NCI-H524 (cell line): ENCODE measurements at regions not wholly inside any gene's neighbourhood (a gene's known extent, or its start where the extent isn't known, plus 50 kb on each side); places are given as distances from the start of the nearest gene placed in this dataset.

ENCODE experiments used
- DNase-seq, 2 experiments: peaks; one replicate each; lab custom pipeline; 2025; lab: John Stamatoyannopoulos, UW

GRCh38 chr10:78365694-78366093 is 332.0 kb downstream of the RPS24 start:
- no peak for DNase-seq

DNA sequence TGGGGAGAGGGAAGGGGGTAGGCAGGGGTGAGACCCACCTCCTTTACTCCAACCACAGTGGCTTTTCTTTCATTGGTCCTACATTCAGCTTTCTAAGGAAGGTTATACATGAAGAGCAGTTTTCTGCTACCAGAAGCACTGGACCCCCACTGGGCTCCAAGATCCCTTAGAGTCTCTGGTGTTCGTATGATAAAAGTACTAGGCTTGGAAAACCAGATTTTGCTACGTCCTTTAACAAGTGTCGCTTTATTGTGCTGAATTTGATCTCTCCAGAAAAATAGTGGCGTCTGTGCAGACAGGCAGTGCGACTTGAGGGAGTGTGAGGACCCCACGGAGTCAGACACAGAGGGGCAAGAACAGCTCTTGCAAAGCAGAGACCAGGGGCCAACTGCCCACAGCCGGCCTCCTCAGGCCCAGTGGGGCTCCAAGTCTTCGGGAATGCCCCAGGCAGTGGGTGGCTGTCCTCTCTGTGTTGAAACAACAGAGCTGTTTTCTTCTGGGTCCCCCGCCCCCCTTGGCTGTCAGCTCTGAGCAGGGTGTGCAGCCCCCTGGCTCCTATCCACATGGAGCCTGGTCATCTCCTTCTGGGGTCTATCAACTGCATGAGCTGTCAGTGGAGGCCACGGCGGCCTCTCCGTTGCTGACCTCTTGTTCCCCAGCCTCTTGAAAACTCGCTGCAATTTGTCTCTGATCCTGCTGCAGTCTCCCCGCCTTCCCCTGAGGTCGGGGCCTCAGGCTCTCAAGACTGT is 333.2 kb downstream of the RPS24 start:
- no peak for DNase-seq

DNA sequence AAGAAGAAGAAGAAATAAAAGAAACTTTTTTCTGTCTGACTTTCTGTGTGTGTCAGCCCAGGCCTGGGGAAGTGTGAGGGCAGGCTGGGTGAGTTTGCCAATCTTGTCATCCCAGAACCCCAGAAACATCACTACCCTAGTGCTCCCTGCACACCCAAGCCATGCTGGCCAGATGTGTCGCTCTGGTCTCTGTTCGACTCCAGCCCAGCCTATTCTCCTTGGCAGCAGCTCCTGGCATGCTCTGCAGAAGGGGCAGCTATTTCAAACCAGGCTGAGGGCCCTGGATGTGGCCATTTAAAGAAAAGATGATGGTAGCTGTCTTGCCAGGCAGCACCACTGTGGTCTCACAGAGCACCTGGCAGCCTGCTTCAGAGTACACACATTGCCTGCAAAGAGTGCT is 334.1 kb downstream of the RPS24 start:
- no peak for DNase-seq

DNA sequence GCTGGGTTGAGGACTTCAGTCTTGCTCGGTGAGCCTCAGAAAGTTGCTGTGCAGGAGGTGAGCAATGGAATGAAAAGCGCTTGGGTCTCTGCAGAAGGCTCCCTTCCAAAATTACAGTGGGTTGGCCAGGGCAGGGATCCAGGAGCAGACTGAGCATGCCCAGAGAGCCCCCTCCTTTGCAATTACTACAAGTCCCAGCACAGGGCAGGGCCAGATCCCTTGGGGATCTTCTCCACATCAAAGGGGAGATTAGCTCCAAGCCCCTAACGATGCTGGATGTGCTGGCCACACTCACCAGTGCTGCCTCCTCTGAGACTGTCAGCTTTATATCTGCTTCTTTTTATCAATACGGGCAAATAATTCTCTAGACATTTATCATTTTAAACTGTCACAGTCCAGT is 337.5 kb downstream of the RPS24 start:
- peak in 1 of 2 experiments; percentile 2 for DNase-seq

GRCh38 chr10:78372806-78373205 is 339.1 kb downstream of the RPS24 start:
- DNase-seq: no peak

DNA sequence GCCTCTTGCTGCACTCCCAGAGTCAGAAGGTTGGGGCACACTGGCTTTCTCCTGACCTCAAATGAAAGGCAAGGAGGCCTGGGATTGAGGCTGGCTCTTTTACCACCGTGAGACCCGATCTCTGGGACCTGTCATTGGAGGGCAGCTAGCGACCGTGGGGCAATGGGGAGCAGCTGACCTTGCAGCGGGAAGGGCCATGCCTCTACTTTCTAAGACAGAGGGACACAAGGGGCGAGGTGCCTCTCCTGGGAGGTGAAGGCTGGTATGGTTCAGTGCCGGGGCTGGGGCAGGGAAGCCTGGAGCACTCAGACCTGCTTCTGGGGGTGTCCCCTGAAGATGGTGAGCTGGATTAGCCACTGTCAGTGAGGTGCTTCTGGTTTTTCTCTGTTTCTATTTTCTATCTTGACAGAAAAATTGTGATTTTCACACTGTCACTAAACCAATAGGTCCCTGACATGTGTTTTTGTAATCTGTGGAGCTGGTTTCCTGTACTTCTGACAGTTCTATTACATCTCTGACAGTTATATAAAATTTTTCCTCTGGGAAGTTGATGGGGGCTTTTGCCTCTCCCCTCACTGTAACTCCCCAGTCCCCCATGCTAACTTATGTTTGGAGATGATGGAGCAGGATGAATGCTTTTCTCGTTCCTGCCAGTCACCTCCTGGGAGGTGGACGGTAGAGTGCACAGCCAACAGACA is 340.8 kb downstream of the RPS24 start:
- DNase-seq: no peak

GRCh38 chr10:78375854-78376785 is 342.5 kb downstream of the RPS24 start:
- no peak for DNase-seq

- no peak for DNase-seq
Observed at GRCh38 chr10:78377356-78377755, 343.7 kb downstream of the RPS24 start.

GRCh38 chr10:78378192-78378591 is 344.5 kb downstream of the RPS24 start:
- no peak for DNase-seq

DNA sequence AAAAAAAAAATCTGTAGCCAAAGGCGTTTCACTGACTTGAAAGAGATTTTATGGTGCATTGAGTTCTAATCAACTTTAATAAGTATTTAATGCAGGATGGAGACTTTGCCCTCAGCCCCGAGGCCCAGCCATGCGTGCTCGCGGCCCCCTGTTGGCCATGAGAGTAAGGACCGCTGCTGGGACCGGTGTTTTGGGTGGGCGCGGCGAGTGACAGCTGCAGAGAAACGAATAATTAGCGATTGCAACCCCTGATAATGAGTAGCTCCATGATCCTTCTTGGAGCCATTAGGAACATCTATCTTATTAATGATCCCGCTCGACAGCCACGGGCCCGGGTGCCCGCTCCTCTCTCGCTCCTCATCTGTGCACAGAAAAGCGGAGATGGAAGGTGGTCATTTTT is 347.4 kb downstream of the RPS24 start:
- DNase-seq: no peak

- no peak for DNase-seq
Observed at GRCh38 chr10:78382047-78382446, 348.4 kb downstream of the RPS24 start.

DNA sequence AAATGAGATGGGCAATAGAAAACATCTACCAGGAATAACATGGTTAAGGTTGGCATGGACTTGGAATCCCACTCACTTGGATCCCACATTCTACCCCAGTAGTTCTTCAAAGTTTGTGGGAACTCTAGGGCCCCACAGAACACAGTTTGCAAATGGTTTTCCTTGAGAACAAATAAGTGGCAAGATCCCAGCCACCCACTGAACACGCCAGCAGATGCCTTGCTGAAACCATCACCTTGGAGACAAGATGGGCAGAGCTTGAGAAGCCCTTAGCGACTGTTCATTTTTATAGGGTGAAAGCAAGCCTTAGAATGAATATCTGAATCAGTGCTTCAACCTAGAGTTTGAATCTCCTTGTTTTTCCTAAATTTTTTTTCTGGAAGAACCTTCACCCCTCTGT is 349.1 kb downstream of the RPS24 start:
- DNase-seq: no peak

DNA sequence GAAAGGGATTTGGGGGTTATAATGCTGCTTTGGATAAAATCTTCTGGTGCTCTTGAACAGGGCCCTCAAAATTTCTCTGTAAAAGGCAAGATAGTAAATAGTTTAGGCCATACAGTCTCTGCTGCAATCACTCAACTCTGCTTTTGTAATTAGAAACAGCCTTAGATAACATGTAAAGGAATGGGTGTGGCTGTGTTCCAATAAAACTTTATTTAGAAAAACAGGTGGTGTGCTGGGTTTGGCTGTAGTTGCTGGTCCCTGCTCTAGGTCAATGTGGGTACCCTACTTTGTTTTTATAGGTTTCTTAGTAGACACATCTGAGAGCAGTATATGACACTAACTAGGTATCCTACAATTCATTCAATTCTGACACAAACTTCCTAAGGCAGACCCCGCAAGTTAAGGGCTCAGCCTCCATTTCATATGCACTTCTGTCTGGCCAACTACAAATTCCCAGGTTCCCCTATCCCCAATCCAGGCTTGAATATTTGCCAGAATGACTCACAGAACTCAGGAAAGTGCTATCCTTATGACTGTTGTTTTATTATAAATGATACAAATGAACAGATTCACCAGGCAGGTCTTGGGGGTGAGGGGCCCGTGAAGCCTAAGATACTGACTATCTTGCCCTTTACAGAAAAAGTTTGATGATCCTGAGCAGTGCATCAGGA is 349.9 kb downstream of the RPS24 start:
- DNase-seq: no peak

DNA sequence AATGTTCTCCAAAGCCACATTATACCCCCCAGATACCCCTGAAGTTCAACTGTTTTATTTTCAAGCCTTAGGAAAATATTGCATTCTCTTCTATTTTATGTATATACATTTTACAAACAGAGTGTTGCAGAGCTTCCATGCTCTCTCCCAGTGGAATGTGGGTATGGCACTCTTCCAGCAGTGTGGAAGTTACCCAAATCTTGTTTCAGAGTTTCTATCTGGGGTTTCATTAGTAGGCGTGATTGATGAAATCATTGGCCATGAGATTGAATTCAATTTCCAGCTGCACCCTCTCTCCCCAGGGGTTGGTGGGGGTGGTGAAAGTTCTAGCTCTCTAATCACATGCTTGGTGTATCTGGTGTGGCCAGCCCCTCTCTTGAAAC is 350.4 kb downstream of the RPS24 start:
- no peak for DNase-seq

DNA sequence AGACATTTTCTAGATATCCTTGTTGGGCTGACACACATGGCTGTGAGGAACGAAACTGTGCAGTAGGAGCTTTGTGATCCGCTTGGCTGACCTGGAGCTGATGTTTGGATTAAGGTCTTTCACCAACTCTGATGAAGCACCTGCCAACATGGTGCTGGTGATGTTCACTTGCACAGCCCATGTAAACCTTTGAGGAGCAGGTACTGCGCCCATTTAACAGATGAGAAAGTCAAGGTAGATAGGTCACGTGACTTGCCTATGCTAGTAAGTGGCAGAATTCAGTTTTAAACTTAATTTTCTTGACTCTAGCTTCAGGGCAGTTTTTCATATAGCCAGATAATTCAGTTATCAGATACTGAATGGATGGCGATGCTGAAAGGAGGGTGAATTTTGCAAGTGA is 351.9 kb downstream of the RPS24 start:
- no peak for DNase-seq

DNA sequence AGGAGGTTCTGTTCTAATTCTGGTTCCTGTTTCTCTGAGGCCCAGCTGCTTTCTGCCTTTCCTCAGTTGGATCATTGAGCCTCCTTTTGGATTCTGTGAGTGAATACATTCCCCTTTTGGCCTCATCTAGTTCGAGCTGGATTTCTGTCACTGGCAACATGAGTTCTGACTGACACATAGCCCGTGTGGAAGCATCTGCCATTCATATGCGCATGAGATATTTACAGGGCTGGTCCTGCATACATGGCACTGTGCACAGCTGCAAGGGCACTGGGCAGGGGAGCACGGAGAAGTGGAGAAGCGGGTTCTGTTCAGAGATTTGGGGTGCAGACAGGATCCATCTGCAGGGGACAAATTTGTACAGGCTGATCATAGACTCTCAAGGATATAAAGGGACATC is 352.8 kb downstream of the RPS24 start:
- DNase-seq: no peak

- DNase-seq: no peak
Observed at GRCh38 chr10:78388331-78389050, 354.8 kb downstream of the RPS24 start.

- no peak for DNase-seq
Observed at GRCh38 chr10:78389419-78389818, 355.8 kb downstream of the RPS24 start.

DNA sequence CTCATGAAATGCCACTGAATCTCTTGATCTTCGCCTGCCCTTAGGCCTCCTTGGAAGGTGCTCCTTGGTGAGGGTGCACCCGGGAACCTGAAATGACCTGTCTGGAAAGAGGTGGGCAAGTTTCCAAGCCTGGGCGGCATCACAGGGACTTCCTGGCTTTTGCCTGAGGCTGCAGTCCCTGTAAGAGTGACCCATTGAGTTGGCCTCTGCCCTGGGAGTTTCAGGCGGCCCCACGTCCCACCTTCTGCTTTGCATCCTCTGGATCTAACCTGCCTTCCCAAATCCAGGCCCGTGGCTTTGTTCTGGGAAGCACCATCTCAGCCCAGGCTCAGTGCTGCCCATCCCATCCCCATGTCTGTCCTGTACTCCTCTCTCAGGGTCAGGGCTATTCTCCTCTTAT is 356.4 kb downstream of the RPS24 start:
- no peak for DNase-seq

DNA sequence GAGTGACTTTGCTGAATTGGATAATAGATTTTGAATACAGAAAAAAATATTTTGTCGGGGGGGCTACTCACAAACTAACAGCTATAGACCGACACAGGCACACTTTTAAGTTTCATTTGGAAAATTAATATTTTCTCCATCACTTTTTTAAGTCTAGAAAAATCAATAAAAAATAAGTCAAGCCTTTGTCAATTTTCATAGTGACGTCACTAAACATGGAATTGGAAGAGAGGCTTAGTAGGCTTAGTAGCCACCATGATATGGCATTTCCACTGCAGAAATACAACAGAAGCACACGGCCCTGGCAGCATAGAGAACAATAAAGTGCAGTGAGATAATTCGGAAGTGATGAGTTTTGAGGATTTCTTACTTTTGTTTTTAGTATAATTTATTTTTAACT is 357.2 kb downstream of the RPS24 start:
- no peak for DNase-seq

DNA sequence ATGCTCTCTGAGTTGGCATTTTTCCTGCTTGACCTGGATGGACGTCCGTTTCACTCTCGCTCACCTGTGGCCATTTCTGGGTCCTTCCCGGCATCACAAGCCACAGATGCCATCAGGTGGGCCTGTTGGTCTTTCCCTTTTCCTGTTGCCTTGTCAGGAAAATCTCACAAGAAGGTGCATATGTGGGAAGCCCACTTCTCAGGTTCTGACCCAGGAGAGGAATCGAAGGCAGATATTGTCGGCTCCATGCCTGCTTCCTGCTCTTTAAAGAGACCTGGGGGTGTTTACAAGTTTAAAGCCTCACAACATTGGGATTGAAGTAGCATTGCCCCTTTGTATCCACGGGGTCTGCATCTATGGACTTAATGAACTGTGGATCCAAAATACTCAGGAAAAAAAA is 357.9 kb downstream of the RPS24 start:
- no peak for DNase-seq

DNA sequence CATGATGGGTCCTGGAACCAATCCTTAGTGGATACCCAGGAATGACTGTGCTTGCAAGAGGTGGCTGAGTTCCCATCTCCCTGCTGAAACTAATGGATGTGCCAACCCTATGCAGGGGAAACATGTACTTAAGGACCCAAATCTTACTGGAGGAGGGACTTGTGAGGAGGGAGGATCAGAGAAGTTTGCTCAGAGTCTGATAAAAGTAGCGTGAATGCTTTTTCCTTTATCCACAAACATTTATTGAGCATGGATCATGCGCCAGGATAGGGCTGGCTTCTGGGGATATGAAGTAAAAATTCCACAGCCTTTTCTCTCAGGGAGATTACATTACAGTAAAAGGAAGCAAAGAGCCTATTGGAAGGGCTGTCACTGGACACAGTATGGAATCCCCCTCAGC is 358.5 kb downstream of the RPS24 start:
- DNase-seq: no peak
